ENCODE measurements at regions not wholly inside any gene's neighbourhood (a gene's known extent, or its start where the extent isn't known, plus 50 kb on each side); places are given as distances from the start of the nearest gene placed in this dataset.

GRCh38 chr1:157357111-157357510 is 195.2 kb downstream of the FCRL5 start:
- TF ChIP-seq ISL1 (CRISPR knock-in tag; IDR thresholded peaks at IDR 0.05) (no peak), ZFP30 (CRISPR knock-in tag; IDR thresholded peaks at IDR 0.05) (no peak), PATZ1 (CRISPR knock-in tag; IDR thresholded peaks at IDR 0.05; ENCODE audit: borderline replicate concordance) (no peak), ARNTL (CRISPR knock-in tag; IDR thresholded peaks at IDR 0.05; ENCODE audit: borderline replicate concordance, low read depth) (no peak), CSRNP3 (CRISPR knock-in tag; IDR thresholded peaks at IDR 0.05) (no peak)

Measured in SK-N-SH treated with all-trans-retinoic acid at 6 μM for 48 hours (cell line).